Fibroblast of gingiva (primary cell): ENCODE measurements at regions not wholly inside any gene's neighbourhood (a gene's known extent, or its start where the extent isn't known, plus 50 kb on each side); places are given as distances from the start of the nearest gene placed in this dataset.
"Not testable (repeated sequence)": the region's sequence is repeated elsewhere in the genome, so short reads cannot be mapped to it uniquely, and the experiment has no call there.

Experiments used
- DNase-seq: peaks from one replicate; pipeline ENCODE4 v3.0.0-alpha.2; 2011; ENCODE audit warnings: low read depth

- DNase-seq, result no peak
Observed at GRCh38 chr3:61444782-61445181, 116.6 kb upstream of the PTPRG start.

GRCh38 chr3:61445924-61446323 lies 115.4 kb upstream of the PTPRG start:
- DNase-seq, result no peak

GRCh38 chr3:61446341-61446740 lies 115.0 kb upstream of the PTPRG start:
- no peak for DNase-seq

GRCh38 chr3:61448378-61448777 lies 113.0 kb upstream of the PTPRG start:
- DNase-seq, result no peak

- no peak for DNase-seq
Observed at GRCh38 chr3:61449327-61450040, 111.9 kb upstream of the PTPRG start.

- no peak for DNase-seq
Observed at GRCh38 chr3:61450866-61451265, 110.5 kb upstream of the PTPRG start.

- no peak for DNase-seq
Observed at GRCh38 chr3:61451841-61452240, 109.5 kb upstream of the PTPRG start.

- DNase-seq, result no peak
Observed at GRCh38 chr3:61452535-61453090, 108.8 kb upstream of the PTPRG start.

- no peak for DNase-seq
Observed at GRCh38 chr3:61454006-61454585, 107.3 kb upstream of the PTPRG start.

GRCh38 chr3:61454801-61455200 lies 106.6 kb upstream of the PTPRG start:
- no peak for DNase-seq

- DNase-seq, result no peak
Observed at GRCh38 chr3:61460636-61461035, 100.7 kb upstream of the PTPRG start.

- DNase-seq, result no peak
Observed at GRCh38 chr3:61463191-61463590, 98.2 kb upstream of the PTPRG start.

GRCh38 chr3:61464518-61465140 lies 96.7 kb upstream of the PTPRG start:
- no peak for DNase-seq

GRCh38 chr3:61466357-61466756 lies 95.0 kb upstream of the PTPRG start:
- no peak for DNase-seq

GRCh38 chr3:61483997-61484396 lies 77.4 kb upstream of the PTPRG start:
- DNase-seq, result no peak

- DNase-seq, result no peak
Observed at GRCh38 chr3:61493339-61493738, 68.0 kb upstream of the PTPRG start.

GRCh38 chr3:61494309-61494708 lies 67.1 kb upstream of the PTPRG start:
- DNase-seq, result not testable (repeated sequence)

GRCh38 chr3:61497463-61497862 lies 63.9 kb upstream of the PTPRG start:
- no peak for DNase-seq

GRCh38 chr3:61505197-61505596 lies 56.2 kb upstream of the PTPRG start:
- DNase-seq, result no peak

GRCh38 chr3:61507946-61508345 lies 53.4 kb upstream of the PTPRG start:
- no peak for DNase-seq
